Mesothelial cell of epicardium (in vitro differentiated cells): ENCODE measurements at regions not wholly inside any gene's neighbourhood (a gene's known extent, or its start where the extent isn't known, plus 50 kb on each side); places are given as distances from the start of the nearest gene placed in this dataset.
A peak's percentile ranks its signal among the peaks of the same experiment; 100 is the strongest.

Experiments
- DNase-seq, 2 experiments: peaks; one replicate each; pipeline ENCODE4 v3.0.0; 2021; ENCODE audit warnings: low spot score in 2 of 2; ENCODE audit not compliant: unreplicated experiment in 2 of 2
- H3K27ac Mint-ChIP-seq: 2 replicates; pipeline ENCODE4 v1.8.0; 2021; ENCODE audit warnings: mixed read lengths
- H3K27me3 Mint-ChIP-seq: 2 replicates; pipeline ENCODE4 v1.8.0; 2021; ENCODE audit warnings: low read depth, mixed read lengths
- H3K36me3 Mint-ChIP-seq: 2 replicates; pipeline ENCODE4 v1.8.0; 2021; ENCODE audit warnings: mixed read lengths
- H3K4me1 Mint-ChIP-seq: 2 replicates; pipeline ENCODE4 v1.8.0; 2021; ENCODE audit warnings: mixed read lengths
- H3K4me3 Mint-ChIP-seq: 2 replicates; pipeline ENCODE4 v1.8.0; 2021; ENCODE audit warnings: mild to moderate bottlenecking, moderate library complexity, mixed read lengths
- H3K9me3 Mint-ChIP-seq: 2 replicates; pipeline ENCODE4 v1.8.0; 2021; ENCODE audit warnings: mixed read lengths
- CTCF ChIP-seq: fragments of 200-600 bp; sonication (generic); IDR thresholded peaks from one replicate; pipeline ENCODE4 v1.5.0; 2021; ENCODE audit warnings: antibody characterized with exemption; ENCODE audit not compliant: unreplicated experiment

GRCh38 chr3:107111872-107112271, 265.4 kb upstream of the CCDC54 start:
- TF ChIP-seq CTCF: no peak
- Mint-ChIP-seq H3K36me3 (peaks cover 4% of the 10 kb centered on the region), H3K27me3 (no peaks in the 10 kb centered on the region), H3K4me3 (no peak overlapping the region), H3K4me1 (peaks cover 30% of the 10 kb centered on the region), H3K27ac (peak overlapping the region; percentile 15), H3K9me3 (peaks cover 8% of the 10 kb centered on the region)
- no peak for DNase-seq

- Mint-ChIP-seq H3K27me3 (no peaks in the 10 kb centered on the region), H3K9me3 (peaks cover 6% of the 10 kb centered on the region), H3K4me3 (no peak overlapping the region), H3K4me1 (peaks cover 34% of the 10 kb centered on the region), H3K36me3 (peaks cover 4% of the 10 kb centered on the region), H3K27ac (no peak overlapping the region)
- TF ChIP-seq CTCF: no peak
- DNase-seq: no peak
Measured at GRCh38 chr3:107112356-107112755, 264.9 kb upstream of the CCDC54 start.

GRCh38 chr3:107116251-107116650, 261.0 kb upstream of the CCDC54 start:
- Mint-ChIP-seq H3K36me3 (no peaks in the 10 kb centered on the region), H3K4me3 (no peak overlapping the region)

GRCh38 chr3:107117156-107117555, 260.1 kb upstream of the CCDC54 start:
- H3K4me3 Mint-ChIP-seq: no peak overlapping the region
- no peaks in the 10 kb centered on the region for H3K9me3 Mint-ChIP-seq
- DNase-seq: no peak
- peak overlapping the region; percentile 89 for H3K27ac Mint-ChIP-seq
- peaks cover 62% of the 10 kb centered on the region for H3K4me1 Mint-ChIP-seq
- H3K36me3 Mint-ChIP-seq: no peaks in the 10 kb centered on the region
- no peaks in the 10 kb centered on the region for H3K27me3 Mint-ChIP-seq
- no peak for TF ChIP-seq CTCF

More at GRCh38 chr3:107116251-107116650, 261.0 kb upstream of the CCDC54 start:
- no peaks in the 10 kb centered on the region for H3K27me3 Mint-ChIP-seq
- peaks cover 64% of the 10 kb centered on the region for H3K4me1 Mint-ChIP-seq
- no peak for TF ChIP-seq CTCF
- H3K9me3 Mint-ChIP-seq: no peaks in the 10 kb centered on the region
- DNase-seq: no peak
- H3K27ac Mint-ChIP-seq: no peak overlapping the region

- H3K4me3 Mint-ChIP-seq: no peak overlapping the region
- H3K27ac Mint-ChIP-seq: peak overlapping the region; percentile 89
- DNase-seq: peak in 1 of 2 experiments; percentile 40
- H3K36me3 Mint-ChIP-seq: no peaks in the 10 kb centered on the region
- TF ChIP-seq CTCF: no peak
- H3K4me1 Mint-ChIP-seq: peaks cover 68% of the 10 kb centered on the region
- H3K27me3 Mint-ChIP-seq: no peaks in the 10 kb centered on the region
- H3K9me3 Mint-ChIP-seq: no peaks in the 10 kb centered on the region
Measured at GRCh38 chr3:107117922-107118536, 259.2 kb upstream of the CCDC54 start.

GRCh38 chr3:107124885-107125284, 252.4 kb upstream of the CCDC54 start:
- DNase-seq: no peak
- no peak for TF ChIP-seq CTCF
- Mint-ChIP-seq H3K4me3 (no peak overlapping the region), H3K27me3 (no peaks in the 10 kb centered on the region), H3K9me3 (no peaks in the 10 kb centered on the region), H3K36me3 (no peaks in the 10 kb centered on the region), H3K4me1 (peaks cover 63% of the 10 kb centered on the region), H3K27ac (peak overlapping the region; percentile 93)
